SHP77 treated with DMSO at 0.1 percent for 48 hours (cell line): ENCODE measurements at regions not wholly inside any gene's neighbourhood (a gene's known extent, or its start where the extent isn't known, plus 50 kb on each side); places are given as distances from the start of the nearest gene placed in this dataset.

ENCODE experiments used
- DNase-seq: peaks from one replicate; lab custom pipeline; 2025; lab: John Stamatoyannopoulos, UW

- DNase-seq: no peak
Observed at GRCh38 chr17:77307479-77308198, 166.9 kb downstream of the SEC14L1 start.

GRCh38 chr17:77308861-77309726, 168.3 kb downstream of the SEC14L1 start:
- no peak for DNase-seq

GRCh38 chr17:77310336-77310735, 169.6 kb downstream of the SEC14L1 start:
- DNase-seq: no peak

- DNase-seq: no peak
Observed at GRCh38 chr17:77311371-77311981, 170.7 kb downstream of the SEC14L1 start.

GRCh38 chr17:77312061-77312701, 171.4 kb downstream of the SEC14L1 start:
- no peak for DNase-seq

- DNase-seq: no peak
Observed at GRCh38 chr17:77312786-77313599, 172.2 kb downstream of the SEC14L1 start.

GRCh38 chr17:77313831-77314230, 173.1 kb downstream of the SEC14L1 start:
- DNase-seq: no peak

- DNase-seq: no peak
Observed at GRCh38 chr17:77314601-77315000, 173.8 kb downstream of the SEC14L1 start.

- no peak for DNase-seq
Observed at GRCh38 chr17:77315010-77315409, 174.2 kb downstream of the SEC14L1 start.

- DNase-seq: no peak
Observed at GRCh38 chr17:77315551-77316190, 174.9 kb downstream of the SEC14L1 start.

GRCh38 chr17:77316191-77316641, 175.4 kb downstream of the SEC14L1 start:
- DNase-seq: no peak

GRCh38 chr17:77316651-77317050, 175.9 kb downstream of the SEC14L1 start:
- no peak for DNase-seq

- no peak for DNase-seq
Observed at GRCh38 chr17:77317091-77317750, 176.5 kb downstream of the SEC14L1 start.

- no peak for DNase-seq
Observed at GRCh38 chr17:77318021-77318420, 177.3 kb downstream of the SEC14L1 start.

- no peak for DNase-seq
Observed at GRCh38 chr17:77318491-77319210, 177.9 kb downstream of the SEC14L1 start.

- DNase-seq: no peak
Observed at GRCh38 chr17:77319211-77320043, 178.7 kb downstream of the SEC14L1 start.

GRCh38 chr17:77320044-77320440, 179.3 kb downstream of the SEC14L1 start:
- no peak for DNase-seq

GRCh38 chr17:77320485-77321256, 179.9 kb downstream of the SEC14L1 start:
- no peak for DNase-seq
